Neuronal stem cell (in vitro differentiated cells): ENCODE measurements at regions not wholly inside any gene's neighbourhood (a gene's known extent, or its start where the extent isn't known, plus 50 kb on each side); places are given as distances from the start of the nearest gene placed in this dataset.

Source experiments
- DNase-seq: peaks from one replicate; pipeline ENCODE4 v3.0.0-alpha.2; 2013; ENCODE audit warnings: low spot score
- H2AFZ ChIP-seq: one replicate; pipeline ENCODE4 v1.6.1; 2013; ENCODE audit warnings: mild to moderate bottlenecking, low read length, inconsistent platforms
- H2AK5ac ChIP-seq: 2 replicates; pipeline ENCODE4 v1.6.1; 2013; ENCODE audit warnings: low read depth, mild to moderate bottlenecking, inconsistent platforms, low read length, moderate library complexity, mixed read lengths
- H2BK120ac ChIP-seq: 2 replicates; pipeline ENCODE4 v1.6.1; 2013; ENCODE audit warnings: low read depth, mild to moderate bottlenecking, inconsistent platforms, low read length, moderate library complexity, mixed read lengths
- H2BK12ac ChIP-seq: one replicate; pipeline ENCODE4 v1.6.1; 2013; ENCODE audit warnings: low read length, inconsistent platforms
- H2BK15ac ChIP-seq: 2 replicates; pipeline ENCODE4 v1.6.1; 2013; ENCODE audit warnings: mild to moderate bottlenecking, low read length, inconsistent platforms, mixed read lengths
- H2BK5ac ChIP-seq: one replicate; pipeline ENCODE4 v1.6.1; 2013; ENCODE audit warnings: inconsistent platforms, mild to moderate bottlenecking, low read length, moderate library complexity
- H3K14ac ChIP-seq: one replicate; pipeline ENCODE4 v1.6.1; 2013; ENCODE audit warnings: low read length, inconsistent platforms
- H3K18ac ChIP-seq: 2 replicates; pipeline ENCODE4 v1.6.1; 2013; ENCODE audit warnings: low read length, inconsistent platforms
- H3K23ac ChIP-seq: 2 replicates; pipeline ENCODE4 v1.6.1; 2013; ENCODE audit warnings: low read depth, mild to moderate bottlenecking, mixed read lengths, low read length, inconsistent platforms; ENCODE audit not compliant: poor library complexity
- H3K27ac ChIP-seq: replicated peaks from 3 replicates; pipeline ENCODE4 v1.5.1; 2013; ENCODE audit warnings: low read length, inconsistent platforms
- H3K27me3 ChIP-seq, 3 experiments: 2 replicates each; pipeline ENCODE4 v1.6.1; 2013; ENCODE audit warnings: low read length in 3 of 3, mild to moderate bottlenecking in 2 of 3, inconsistent platforms in 1 of 3, low read depth in 1 of 3, mixed read lengths in 1 of 3, moderate library complexity in 1 of 3; ENCODE audit not compliant: control insufficient read depth in 3 of 3, insufficient read depth in 3 of 3
- H3K36me3 ChIP-seq, 2 donors: replicated peaks in 1 of 2; 2 replicates each; pipeline ENCODE4 v1.6.1; 2013; ENCODE audit warnings: low read length in 2 of 2; ENCODE audit not compliant: control insufficient read depth in 2 of 2, insufficient read depth in 2 of 2
- H3K4ac ChIP-seq: 2 replicates; pipeline ENCODE4 v1.6.1; 2013; ENCODE audit warnings: inconsistent platforms, mild to moderate bottlenecking, low read length, moderate library complexity
- H3K4me1 ChIP-seq, 2 donors: 1 replicate in 1 of 2; 2 replicates in 1 of 2; pipeline ENCODE4 v1.6.1; 2013; ENCODE audit warnings: low read length in 2 of 2, low read depth in 1 of 2; ENCODE audit not compliant: control insufficient read depth in 2 of 2, insufficient read depth in 1 of 2
- H3K4me2 ChIP-seq: one replicate; pipeline ENCODE4 v1.6.1; 2013; ENCODE audit warnings: mild to moderate bottlenecking, low read length, inconsistent platforms; ENCODE audit not compliant: insufficient read depth, poor library complexity, severe bottlenecking
- H3K4me3 ChIP-seq, 2 donors: 2 replicates each; pipeline ENCODE4 v1.5.1; 2013; ENCODE audit warnings: low read length in 2 of 2, mild to moderate bottlenecking in 2 of 2, inconsistent platforms in 1 of 2, moderate library complexity in 1 of 2
- H3K79me1 ChIP-seq: one replicate; pipeline ENCODE4 v1.6.1; 2013; ENCODE audit warnings: low read depth, mild to moderate bottlenecking, inconsistent platforms, low read length, moderate library complexity
- H3K9ac ChIP-seq: one replicate; pipeline ENCODE4 v1.6.1; 2013; ENCODE audit warnings: mild to moderate bottlenecking, low read depth, low read length, inconsistent platforms; ENCODE audit not compliant: poor library complexity
- H3K9me3 ChIP-seq, 2 donors: replicated peaks in 1 of 2; 2 replicates each; pipeline versions ENCODE3 to v1.6.1; 2013; ENCODE audit warnings: low read length in 2 of 2, mild to moderate bottlenecking in 2 of 2, inconsistent platforms in 1 of 2, low read depth in 1 of 2, mixed read lengths in 1 of 2, moderate library complexity in 1 of 2; ENCODE audit not compliant: control insufficient read depth in 2 of 2, insufficient read depth in 1 of 2
- H4K8ac ChIP-seq: one replicate; pipeline ENCODE4 v1.6.1; 2013; ENCODE audit warnings: low read depth, mild to moderate bottlenecking, inconsistent platforms, low read length, moderate library complexity
- H4K91ac ChIP-seq: one replicate; pipeline ENCODE4 v1.6.1; 2013; ENCODE audit warnings: low read length, low read depth, mild to moderate bottlenecking, inconsistent platforms; ENCODE audit not compliant: poor library complexity
- WGBS, 2 donors: extraction: QIAGEN DNeasy Blood & Tissue Kit; methylation state at CpG; one replicate each; pipeline ENCODE4 v1.1.7; 2013; ENCODE audit warnings: missing lambda C conversion rate in 2 of 2, mixed read lengths in 1 of 2; ENCODE audit not compliant: insufficient read length in 2 of 2, insufficient replicate concordance in 1 of 2; ENCODE audit errors: extremely low coverage in 2 of 2; 5-methylcytosine and 5-hydroxymethylcytosine counted together

- Histone ChIP-seq H3K14ac (no peak overlapping the region), H3K23ac (no peak overlapping the region), H2BK12ac (no peak overlapping the region), H4K8ac (no peak overlapping the region), H3K79me1 (no peaks in the 10 kb centered on the region), H2BK120ac (no peak overlapping the region), H3K36me3 (no peaks in the 10 kb centered on the region), H3K4ac (no peak overlapping the region), H3K9me3 (no peaks in the 10 kb centered on the region), H2AK5ac (no peak overlapping the region), H2AFZ (no peak overlapping the region), H3K18ac (no peak overlapping the region), H3K4me1 (no peaks in the 10 kb centered on the region), H3K4me3 (no peak overlapping the region), H3K27me3 (peaks cover 0 to 3% (median 0%) of the 10 kb centered on the region in 3 experiments), H3K9ac (no peak overlapping the region), H2BK15ac (no peak overlapping the region), H4K91ac (no peak overlapping the region), H2BK5ac (no peak overlapping the region), H3K27ac (no peak overlapping the region), H3K4me2 (no peak overlapping the region)
- WGBS, 2 donors, result no CpG with 5 or more reads among the region's 6 CpGs
- DNase-seq, result no peak
Measured at GRCh38 chr21:35929901-35930300, 130.4 kb downstream of the SETD4 start.

- no peak overlapping the region for H2BK5ac ChIP-seq
- H2BK120ac ChIP-seq, result no peak overlapping the region
- H3K36me3 ChIP-seq, result no peaks in the 10 kb centered on the region
- H2AK5ac ChIP-seq, result no peak overlapping the region
- no peak overlapping the region for H3K27ac ChIP-seq
- H3K14ac ChIP-seq, result no peak overlapping the region
- no CpG with 5 or more reads among the region's 7 CpGs for WGBS, 2 donors
- H3K27me3 ChIP-seq, result peaks cover 0 to 2% (median 0%) of the 10 kb centered on the region in 3 experiments
- H3K18ac ChIP-seq, result no peak overlapping the region
- H4K8ac ChIP-seq, result no peak overlapping the region
- H3K23ac ChIP-seq, result no peak overlapping the region
- H3K9me3 ChIP-seq, result no peaks in the 10 kb centered on the region
- H2BK12ac ChIP-seq, result no peak overlapping the region
- no peaks in the 10 kb centered on the region for H3K4me1 ChIP-seq
- DNase-seq, result no peak
- no peak overlapping the region for H3K9ac ChIP-seq
- no peaks in the 10 kb centered on the region for H3K79me1 ChIP-seq
- no peak overlapping the region for H4K91ac ChIP-seq
- no peak overlapping the region for H3K4me2 ChIP-seq
- no peak overlapping the region for H2BK15ac ChIP-seq
- no peak overlapping the region for H3K4ac ChIP-seq
- H3K4me3 ChIP-seq, result no peak overlapping the region
- no peak overlapping the region for H2AFZ ChIP-seq
Measured at GRCh38 chr21:35927262-35927661, 133.1 kb downstream of the SETD4 start.

- Histone ChIP-seq H3K14ac (no peak overlapping the region), H3K36me3 (no peaks in the 10 kb centered on the region), H2AK5ac (no peak overlapping the region), H2BK15ac (no peak overlapping the region), H3K79me1 (no peaks in the 10 kb centered on the region), H3K4me2 (no peak overlapping the region), H3K27ac (no peak overlapping the region), H4K8ac (no peak overlapping the region), H3K18ac (no peak overlapping the region), H2AFZ (no peak overlapping the region), H3K9me3 (no peaks in the 10 kb centered on the region), H2BK5ac (no peak overlapping the region), H2BK12ac (no peak overlapping the region), H4K91ac (no peak overlapping the region), H3K4ac (no peak overlapping the region), H3K4me3 (no peak overlapping the region), H3K23ac (no peak overlapping the region), H3K9ac (no peak overlapping the region), H2BK120ac (no peak overlapping the region), H3K4me1 (no peaks in the 10 kb centered on the region), H3K27me3 (no peaks in the 10 kb centered on the region)
- no peak for DNase-seq
- WGBS, 2 donors, result no CpG with 5 or more reads among the region's 3 CpGs
Measured at GRCh38 chr21:35926003-35926740, 134.2 kb downstream of the SETD4 start.

GRCh38 chr21:35925497-35925896 lies 134.8 kb downstream of the SETD4 start:
- Histone ChIP-seq H2AK5ac (no peak overlapping the region), H3K4me3 (no peak overlapping the region), H4K8ac (no peak overlapping the region), H3K4me1 (no peaks in the 10 kb centered on the region), H2AFZ (no peak overlapping the region), H3K4ac (no peak overlapping the region), H2BK120ac (no peak overlapping the region), H2BK12ac (no peak overlapping the region), H3K23ac (no peak overlapping the region), H3K9me3 (no peaks in the 10 kb centered on the region), H3K4me2 (no peak overlapping the region), H3K9ac (no peak overlapping the region), H4K91ac (no peak overlapping the region), H3K18ac (no peak overlapping the region), H3K27ac (no peak overlapping the region), H2BK5ac (no peak overlapping the region), H3K36me3 (no peaks in the 10 kb centered on the region), H3K14ac (no peak overlapping the region), H3K27me3 (no peaks in the 10 kb centered on the region), H3K79me1 (no peaks in the 10 kb centered on the region), H2BK15ac (no peak overlapping the region)
- no CpG with 5 or more reads among the region's 6 CpGs for WGBS, 2 donors
- DNase-seq, result no peak
